NCI-H748 treated with DMSO at 0.1 percent for 48 hours (cell line): ENCODE measurements at regions not wholly inside any gene's neighbourhood (a gene's known extent, or its start where the extent isn't known, plus 50 kb on each side); places are given as distances from the start of the nearest gene placed in this dataset.
"Not testable (repeated sequence)": the region's sequence is repeated elsewhere in the genome, so short reads cannot be mapped to it uniquely, and the experiment has no call there.

Experiments
- DNase-seq: peaks from one replicate; lab custom pipeline; 2025; lab: John Stamatoyannopoulos, UW

GRCh38 chr2:198630384-198630783 lies 826.0 kb downstream of the PLCL1 start:
- no peak for DNase-seq

GRCh38 chr2:198628596-198628995 lies 824.2 kb downstream of the PLCL1 start:
- no peak for DNase-seq

- DNase-seq, result no peak
Measured at GRCh38 chr2:198622986-198623730, 818.8 kb downstream of the PLCL1 start.

- DNase-seq, result no peak
Measured at GRCh38 chr2:198615972-198616371, 811.6 kb downstream of the PLCL1 start.

- no peak for DNase-seq
Measured at GRCh38 chr2:198611201-198611600, 806.8 kb downstream of the PLCL1 start.

- no peak for DNase-seq
Measured at GRCh38 chr2:198604599-198604998, 800.2 kb downstream of the PLCL1 start.

GRCh38 chr2:198602986-198603385 lies 798.6 kb downstream of the PLCL1 start:
- DNase-seq, result not testable (repeated sequence)

- no peak for DNase-seq
Measured at GRCh38 chr2:198597648-198598047, 793.3 kb downstream of the PLCL1 start.

GRCh38 chr2:198596985-198597384 lies 792.6 kb downstream of the PLCL1 start:
- DNase-seq, result no peak

- DNase-seq, result no peak
Measured at GRCh38 chr2:198595721-198596120, 791.3 kb downstream of the PLCL1 start.

- DNase-seq, result no peak
Measured at GRCh38 chr2:198591586-198591985, 787.2 kb downstream of the PLCL1 start.

GRCh38 chr2:198587741-198588140 lies 783.3 kb downstream of the PLCL1 start:
- DNase-seq, result no peak

- no peak for DNase-seq
Measured at GRCh38 chr2:198587240-198587639, 782.8 kb downstream of the PLCL1 start.

- DNase-seq, result no peak
Measured at GRCh38 chr2:198571393-198571792, 767.0 kb downstream of the PLCL1 start.

GRCh38 chr2:198558176-198558575 lies 753.8 kb downstream of the PLCL1 start:
- no peak for DNase-seq

- DNase-seq, result peak; percentile 18
Measured at GRCh38 chr2:198546122-198546521, 741.7 kb downstream of the PLCL1 start.

- no peak for DNase-seq
Measured at GRCh38 chr2:198545411-198545810, 741.0 kb downstream of the PLCL1 start.

- no peak for DNase-seq
Measured at GRCh38 chr2:198544461-198544860, 740.1 kb downstream of the PLCL1 start.

GRCh38 chr2:198534756-198535155 lies 730.4 kb downstream of the PLCL1 start:
- DNase-seq, result no peak

- DNase-seq, result no peak
Measured at GRCh38 chr2:198525211-198525969, 721.0 kb downstream of the PLCL1 start.

- no peak for DNase-seq
Measured at GRCh38 chr2:198523710-198524109, 719.3 kb downstream of the PLCL1 start.

- DNase-seq, result no peak
Measured at GRCh38 chr2:198518935-198519334, 714.5 kb downstream of the PLCL1 start.

- DNase-seq, result no peak
Measured at GRCh38 chr2:198517976-198518375, 713.6 kb downstream of the PLCL1 start.
